HEK293 (cell line): ENCODE measurements at regions not wholly inside any gene's neighbourhood (a gene's known extent, or its start where the extent isn't known, plus 50 kb on each side); places are given as distances from the start of the nearest gene placed in this dataset.
A peak's percentile ranks its signal among the peaks of the same experiment; 100 is the strongest.

ENCODE experiments used
- CTCF ChIA-PET: fragments of 350-600 bp; formaldehyde crosslinking; extraction: SDS; loops from one replicate; lab custom pipeline; 2021; ENCODE audit warnings: antibody characterized with exemption; lab: Yijun Ruan, JAX
- POLR2A ChIA-PET: fragments of 300-600 bp; formaldehyde crosslinking; extraction: SDS; loops from one replicate; lab custom pipeline; 2020; ENCODE audit warnings: antibody characterized with exemption, inconsistent platforms; lab: Yijun Ruan, JAX
- H3K27ac ChIP-seq: fragments of 200-500 bp; sonication (Bioruptor generic); 2 replicates; pipeline ENCODE4 v1.5.1; 2014; ENCODE audit warnings: low read depth, low read length, control low read depth, inconsistent platforms; ENCODE audit errors: extremely low read depth
- H3K36me3 ChIP-seq, 2 experiments: fragments of 200-500 bp in 1 of 2; sonication (Bioruptor generic) in 1 of 2; 1 replicate in 1 of 2; 2 replicates in 1 of 2; pipeline ENCODE4 v1.5.1; 2014 to 2017; ENCODE audit warnings: inconsistent platforms in 2 of 2, low read length in 2 of 2; ENCODE audit not compliant: control insufficient read depth in 2 of 2, insufficient read depth in 1 of 2
- H3K4me1 ChIP-seq: fragments of 200-500 bp; sonication (Bioruptor generic); 2 replicates; pipeline ENCODE4 v1.5.1; 2014; ENCODE audit warnings: mild to moderate bottlenecking, low read length, inconsistent platforms; ENCODE audit not compliant: control insufficient read depth, insufficient read depth
- H3K4me3 ChIP-seq: 2 replicates; pipeline ENCODE4 v1.5.1; 2011; ENCODE audit warnings: low read depth, mild to moderate bottlenecking, control low read depth, low read length, moderate library complexity
- H3K9me3 ChIP-seq: fragments of 200-500 bp; sonication (Bioruptor generic); 2 replicates; pipeline ENCODE4 v1.5.1; 2014; ENCODE audit warnings: low read depth, low read length, inconsistent platforms; ENCODE audit not compliant: control insufficient read depth, insufficient read depth
- HIC1 ChIP-seq: fragments of 450-650 bp; formaldehyde crosslinking; IDR thresholded peaks from 2 replicates; pipeline ENCODE4 v1.5.1; 2016; ENCODE audit warnings: missing biosample characterization, missing genetic modification characterization
- KLF17 ChIP-seq: fragments of 450-650 bp; formaldehyde crosslinking; IDR thresholded peaks from 2 replicates; pipeline ENCODE4 v1.5.1; 2016; ENCODE audit warnings: missing biosample characterization, missing genetic modification characterization
- REST ChIP-seq: fragments of 450-650 bp; formaldehyde crosslinking; IDR thresholded peaks from 2 replicates; pipeline ENCODE4 v1.5.1; 2016; ENCODE audit warnings: missing biosample characterization, missing genetic modification characterization
- SCRT2 ChIP-seq: fragments of 450-650 bp; formaldehyde crosslinking; IDR thresholded peaks from 2 replicates; pipeline ENCODE4 v1.5.1; 2016; ENCODE audit warnings: missing biosample characterization, missing genetic modification characterization
- ZBTB11 ChIP-seq: fragments of 450-650 bp; formaldehyde crosslinking; conservative IDR thresholded peaks from 2 replicates; pipeline ENCODE4 v1.5.1; 2016; ENCODE audit warnings: low read depth, missing biosample characterization, missing genetic modification characterization
- ZBTB20 ChIP-seq: fragments of 450-650 bp; formaldehyde crosslinking; IDR thresholded peaks from 2 replicates; pipeline ENCODE4 v1.5.1; 2016; ENCODE audit warnings: missing biosample characterization, missing genetic modification characterization
- ZBTB8A ChIP-seq: fragments of 450-650 bp; formaldehyde crosslinking; IDR thresholded peaks from 2 replicates; pipeline ENCODE4 v1.5.1; 2016; ENCODE audit warnings: missing biosample characterization, missing genetic modification characterization
- ZNF391 ChIP-seq: fragments of 450-650 bp; formaldehyde crosslinking; IDR thresholded peaks from 2 replicates; pipeline ENCODE4 v1.5.1; 2016; ENCODE audit warnings: low read depth, missing biosample characterization, missing genetic modification characterization, borderline replicate concordance
- ZNF404 ChIP-seq: fragments of 450-650 bp; formaldehyde crosslinking; IDR thresholded peaks from 2 replicates; pipeline ENCODE4 v1.5.1; 2017; ENCODE audit warnings: missing biosample characterization, missing genetic modification characterization
- ZNF416 ChIP-seq: fragments of 450-650 bp; formaldehyde crosslinking; IDR thresholded peaks from 2 replicates; pipeline ENCODE4 v1.5.1; 2016; ENCODE audit warnings: missing biosample characterization, missing genetic modification characterization
- ZNF513 ChIP-seq: fragments of 450-650 bp; IDR thresholded peaks from 2 replicates; pipeline ENCODE4 v1.5.1; 2018; ENCODE audit warnings: missing biosample characterization, missing genetic modification characterization
- ZNF621 ChIP-seq: fragments of 450-650 bp; formaldehyde crosslinking; IDR thresholded peaks from 2 replicates; pipeline ENCODE4 v1.5.1; 2017; ENCODE audit warnings: missing biosample characterization, missing genetic modification characterization
- ZNF624 ChIP-seq: fragments of 450-650 bp; formaldehyde crosslinking; IDR thresholded peaks from 2 replicates; pipeline ENCODE4 v1.5.1; 2017; ENCODE audit warnings: missing biosample characterization, missing genetic modification characterization

- TF ChIP-seq ZBTB11 (tag by site-specific recombination), result no peak
- no peak for TF ChIP-seq ZBTB8A
Measured at GRCh38 chr7:25663877-25664276, 435.6 kb upstream of the NPVF start (continued).

GRCh38 chr7:25664593-25664992 is 436.3 kb upstream of the NPVF start:
- POLR2A ChIA-PET, result no interaction called here
- H3K4me1 ChIP-seq, result peaks cover 2% of the 10 kb centered on the region; the same call in 1 of the 2 replicates
- no peak overlapping the region for H3K4me3 ChIP-seq
- H3K9me3 ChIP-seq, result no peaks in the 10 kb centered on the region
- no peaks in the 10 kb centered on the region for H3K36me3 ChIP-seq
- H3K27ac ChIP-seq, result no peak overlapping the region
- CTCF ChIA-PET, result no interaction called here
- no peak for TF ChIP-seq ZNF416

GRCh38 chr7:25665374-25665773 is 437.1 kb upstream of the NPVF start:
- ChIA-PET CTCF (no interaction called here), POLR2A (no interaction called here)
- no peak overlapping the region for H3K27ac ChIP-seq

GRCh38 chr7:25665903-25666670 is 437.8 kb upstream of the NPVF start:
- H3K36me3 ChIP-seq, result no peaks in the 10 kb centered on the region
- H3K4me1 ChIP-seq, result no peaks in the 10 kb centered on the region
- no peak overlapping the region for H3K4me3 ChIP-seq
- ChIA-PET CTCF (interaction anchor here (0.8 kb wide), 1 partner anchor 54 kb away, joined by 4 read pairs; no protein-coding TSS in a partner anchor), POLR2A (no interaction called here)
- no peak overlapping the region for H3K27ac ChIP-seq
- no peaks in the 10 kb centered on the region for H3K9me3 ChIP-seq
- TF ChIP-seq ZNF621 (tag by site-specific recombination) (no peak), ZNF404 (tag by site-specific recombination) (no peak), ZNF391 (no peak), ZNF513 (tag by site-specific recombination) (no peak), HIC1 (tag by site-specific recombination) (no peak), SCRT2 (tag by site-specific recombination) (no peak), KLF17 (tag by site-specific recombination) (no peak), ZBTB20 (tag by site-specific recombination) (no peak)

More at GRCh38 chr7:25665374-25665773, 437.1 kb upstream of the NPVF start:
- Histone ChIP-seq H3K4me3 (no peak overlapping the region), H3K36me3 (no peaks in the 10 kb centered on the region), H3K9me3 (no peaks in the 10 kb centered on the region), H3K4me1 (no peaks in the 10 kb centered on the region)
- TF ChIP-seq REST (peak; percentile 86), ZNF624 (tag by site-specific recombination) (no peak)
